IMR-90 (cell line): ENCODE measurements at regions not wholly inside any gene's neighbourhood (a gene's known extent, or its start where the extent isn't known, plus 50 kb on each side); places are given as distances from the start of the nearest gene placed in this dataset.

Experiments
- CTCF ChIP-seq: conservative IDR thresholded peaks from 2 replicates; pipeline ENCODE4 v1.5.1; 2012; ENCODE audit warnings: mild to moderate bottlenecking, low read depth, low read length, improper control_type of control experiment
- MXI1 ChIP-seq: IDR thresholded peaks from 2 replicates; pipeline ENCODE4 v1.6.1; 2012; ENCODE audit warnings: low read depth, mild to moderate bottlenecking, low read length, moderate library complexity, borderline replicate concordance
- POLR2A ChIP-seq: IDR thresholded peaks from 2 replicates; pipeline ENCODE4 v1.6.1; 2012; ENCODE audit warnings: mild to moderate bottlenecking, low read depth, low read length
- RAD21 ChIP-seq: IDR thresholded peaks from 2 replicates; pipeline ENCODE4 v1.6.1; 2012; ENCODE audit warnings: low read length, improper control_type of control experiment
- RCOR1 ChIP-seq: IDR thresholded peaks from 2 replicates; pipeline ENCODE4 v1.6.1; 2012; ENCODE audit warnings: mild to moderate bottlenecking, low read length, improper control_type of control experiment; ENCODE audit not compliant: insufficient replicate concordance
- SMC3 ChIP-seq: fragments of 150-350 bp; IDR thresholded peaks from 2 replicates; pipeline ENCODE4 v1.6.1; 2016; ENCODE audit warnings: low read depth, mild to moderate bottlenecking, antibody characterized with exemption, low read length, moderate library complexity
- USF2 ChIP-seq: fragments of 150-350 bp; IDR thresholded peaks from 2 replicates; pipeline ENCODE4 v1.6.1; 2017; ENCODE audit warnings: mild to moderate bottlenecking, antibody characterized with exemption, low read length, low read depth

GRCh38 chr10:53402594-53402993 lies 630.0 kb upstream of the MBL2 start:
- TF ChIP-seq MXI1 = no peak
- no peak for TF ChIP-seq RCOR1
- TF ChIP-seq SMC3 = no peak
- no peak for TF ChIP-seq CTCF
- TF ChIP-seq RAD21 = no peak
- no peak for TF ChIP-seq POLR2A
- no peak for TF ChIP-seq USF2
